ENCODE measurements at regions not wholly inside any gene's neighbourhood (a gene's known extent, or its start where the extent isn't known, plus 50 kb on each side); places are given as distances from the start of the nearest gene placed in this dataset.

GRCh38 chr1:39105841-39106765 is 80.0 kb downstream of the NDUFS5 start (continued):
- TF ChIP-seq HNRNPK (IDR thresholded peaks at IDR 0.05; ENCODE audit: low read depth, low read length, poor library complexity, severe bottlenecking) = no peak
- TF ChIP-seq, protein P1, sequence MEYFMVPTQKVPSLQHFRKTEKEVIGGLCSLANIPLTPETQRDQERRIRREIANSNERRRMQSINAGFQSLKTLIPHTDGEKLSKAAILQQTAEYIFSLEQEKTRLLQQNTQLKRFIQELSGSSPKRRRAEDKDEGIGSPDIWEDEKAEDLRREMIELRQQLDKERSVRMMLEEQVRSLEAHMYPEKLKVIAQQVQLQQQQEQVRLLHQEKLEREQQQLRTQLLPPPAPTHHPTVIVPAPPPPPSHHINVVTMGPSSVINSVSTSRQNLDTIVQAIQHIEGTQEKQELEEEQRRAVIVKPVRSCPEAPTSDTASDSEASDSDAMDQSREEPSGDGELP (CRISPR knock-in tag; IDR thresholded peaks at IDR 0.05; ENCODE audit: borderline replicate concordance) = peak; percentile 64; the same call in 1 of the 2 replicates
- TF ChIP-seq NFE2 (IDR thresholded peaks at IDR 0.05; ENCODE audit: low read depth) = peak; percentile 45; the same call in 1 of the 2 replicates
- TF ChIP-seq ZNF263 (CRISPR knock-in tag; IDR thresholded peaks at IDR 0.05; ENCODE audit: borderline replicate concordance) = peak; percentile 79
- no peak for TF ChIP-seq MXI1 (IDR thresholded peaks at IDR 0.05; ENCODE audit: low read depth, low read length)
- 0 out of 2 replicates have a peak, but pooled peaks have one; percentile 31 for TF ChIP-seq ZNF76 (CRISPR knock-in tag; IDR thresholded peaks at IDR 0.05; ENCODE audit: borderline replicate concordance)
- 0 out of 2 replicates have a peak, but pooled peaks have one; percentile 51 for TF ChIP-seq E2F4 (CRISPR knock-in tag; IDR thresholded peaks at IDR 0.05; ENCODE audit: low read depth)
- peak; percentile 25; the same call in 1 of the 2 replicates for TF ChIP-seq CBFA2T3 (IDR thresholded peaks at IDR 0.05)
- TF ChIP-seq ZNF316 (IDR thresholded peaks at IDR 0.05) = peak; percentile 23
- peak; percentile 19 for TF ChIP-seq SAP30 (IDR thresholded peaks at IDR 0.05; ENCODE audit: borderline replicate concordance, insufficient read depth, low read depth, low read length, poor library complexity, severe bottlenecking)
- TF ChIP-seq SIN3A (IDR thresholded peaks at IDR 0.05; ENCODE audit: borderline replicate concordance in 2 of 2, control insufficient read depth in 1 of 2, low read depth in 2 of 2, low read length in 2 of 2) = 0 out of 4 replicates have a peak, but pooled peaks of 1 of the 2 experiments have one; percentile 46
- TF ChIP-seq ZNF507 (tag; conservative IDR thresholded peaks at IDR 0.05) = no peak
- TF ChIP-seq MAZ (CRISPR knock-in tag; conservative IDR thresholded peaks at IDR 0.05 in 1 of 2, IDR thresholded peaks at IDR 0.05 in 1 of 2) = peak in 1 of 2 experiments; percentile 29; a peak in 2 of 4 replicates
- TF ChIP-seq MAFG (tag; conservative IDR thresholded peaks at IDR 0.05) = peak; percentile 30; the same call in 1 of the 2 replicates
- TF ChIP-seq NCOA4 (IDR thresholded peaks at IDR 0.05; ENCODE audit: partially characterized antibody) = no peak
- TF ChIP-seq, protein P2, sequence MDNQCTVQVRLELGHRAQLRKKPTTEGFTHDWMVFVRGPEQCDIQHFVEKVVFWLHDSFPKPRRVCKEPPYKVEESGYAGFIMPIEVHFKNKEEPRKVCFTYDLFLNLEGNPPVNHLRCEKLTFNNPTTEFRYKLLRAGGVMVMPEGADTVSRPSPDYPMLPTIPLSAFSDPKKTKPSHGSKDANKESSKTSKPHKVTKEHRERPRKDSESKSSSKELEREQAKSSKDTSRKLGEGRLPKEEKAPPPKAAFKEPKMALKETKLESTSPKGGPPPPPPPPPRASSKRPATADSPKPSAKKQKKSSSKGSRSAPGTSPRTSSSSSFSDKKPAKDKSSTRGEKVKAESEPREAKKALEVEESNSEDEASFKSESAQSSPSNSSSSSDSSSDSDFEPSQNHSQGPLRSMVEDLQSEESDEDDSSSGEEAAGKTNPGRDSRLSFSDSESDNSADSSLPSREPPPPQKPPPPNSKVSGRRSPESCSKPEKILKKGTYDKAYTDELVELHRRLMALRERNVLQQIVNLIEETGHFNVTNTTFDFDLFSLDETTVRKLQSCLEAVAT (IDR thresholded peaks at IDR 0.05) = 0 out of 4 replicates have a peak, but pooled peaks of 1 of the 2 experiments have one; percentile 47
